Neural cell (in vitro differentiated cells): ENCODE measurements at regions not wholly inside any gene's neighbourhood (a gene's known extent, or its start where the extent isn't known, plus 50 kb on each side); places are given as distances from the start of the nearest gene placed in this dataset.

Experiments used
- POLR2AphosphoS5 ChIP-seq: IDR thresholded peaks from 2 replicates; pipeline ENCODE4 v1.6.1; 2012
- TF ChIP-seq, protein P1 (sequence below): IDR thresholded peaks from 2 replicates; pipeline ENCODE4 v1.6.1; 2012; ENCODE audit warnings: borderline replicate concordance
- TF ChIP-seq, protein P2 (sequence below): fragments of 450-650 bp; IDR thresholded peaks from 2 replicates; pipeline ENCODE4 v1.5.1; 2014; ENCODE audit warnings: antibody characterized with exemption, mild to moderate bottlenecking, moderate library complexity; ENCODE audit not compliant: poor library complexity, severe bottlenecking

DNA sequence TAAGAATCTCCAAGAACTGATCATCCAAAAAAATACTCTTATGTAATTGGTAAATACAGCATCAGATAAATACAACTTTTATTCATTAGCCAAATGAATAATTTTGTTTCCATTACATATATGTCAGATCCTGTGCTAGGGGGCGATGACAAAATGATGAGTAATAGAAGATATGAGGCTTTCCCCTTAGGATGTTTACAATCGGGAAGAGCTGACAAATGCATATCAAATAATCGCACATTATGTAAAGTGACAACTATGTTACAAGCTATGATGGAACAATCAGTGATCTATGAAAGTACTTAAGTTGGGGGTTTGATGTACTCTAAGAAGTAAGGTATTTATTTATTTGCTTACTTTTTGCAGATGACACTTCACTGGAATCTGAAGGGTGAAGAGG is 465.6 kb upstream of the VSTM2A start:
- TF ChIP-seq, protein P1, sequence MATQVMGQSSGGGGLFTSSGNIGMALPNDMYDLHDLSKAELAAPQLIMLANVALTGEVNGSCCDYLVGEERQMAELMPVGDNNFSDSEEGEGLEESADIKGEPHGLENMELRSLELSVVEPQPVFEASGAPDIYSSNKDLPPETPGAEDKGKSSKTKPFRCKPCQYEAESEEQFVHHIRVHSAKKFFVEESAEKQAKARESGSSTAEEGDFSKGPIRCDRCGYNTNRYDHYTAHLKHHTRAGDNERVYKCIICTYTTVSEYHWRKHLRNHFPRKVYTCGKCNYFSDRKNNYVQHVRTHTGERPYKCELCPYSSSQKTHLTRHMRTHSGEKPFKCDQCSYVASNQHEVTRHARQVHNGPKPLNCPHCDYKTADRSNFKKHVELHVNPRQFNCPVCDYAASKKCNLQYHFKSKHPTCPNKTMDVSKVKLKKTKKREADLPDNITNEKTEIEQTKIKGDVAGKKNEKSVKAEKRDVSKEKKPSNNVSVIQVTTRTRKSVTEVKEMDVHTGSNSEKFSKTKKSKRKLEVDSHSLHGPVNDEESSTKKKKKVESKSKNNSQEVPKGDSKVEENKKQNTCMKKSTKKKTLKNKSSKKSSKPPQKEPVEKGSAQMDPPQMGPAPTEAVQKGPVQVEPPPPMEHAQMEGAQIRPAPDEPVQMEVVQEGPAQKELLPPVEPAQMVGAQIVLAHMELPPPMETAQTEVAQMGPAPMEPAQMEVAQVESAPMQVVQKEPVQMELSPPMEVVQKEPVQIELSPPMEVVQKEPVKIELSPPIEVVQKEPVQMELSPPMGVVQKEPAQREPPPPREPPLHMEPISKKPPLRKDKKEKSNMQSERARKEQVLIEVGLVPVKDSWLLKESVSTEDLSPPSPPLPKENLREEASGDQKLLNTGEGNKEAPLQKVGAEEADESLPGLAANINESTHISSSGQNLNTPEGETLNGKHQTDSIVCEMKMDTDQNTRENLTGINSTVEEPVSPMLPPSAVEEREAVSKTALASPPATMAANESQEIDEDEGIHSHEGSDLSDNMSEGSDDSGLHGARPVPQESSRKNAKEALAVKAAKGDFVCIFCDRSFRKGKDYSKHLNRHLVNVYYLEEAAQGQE = no peak
- TF ChIP-seq, protein P2, sequence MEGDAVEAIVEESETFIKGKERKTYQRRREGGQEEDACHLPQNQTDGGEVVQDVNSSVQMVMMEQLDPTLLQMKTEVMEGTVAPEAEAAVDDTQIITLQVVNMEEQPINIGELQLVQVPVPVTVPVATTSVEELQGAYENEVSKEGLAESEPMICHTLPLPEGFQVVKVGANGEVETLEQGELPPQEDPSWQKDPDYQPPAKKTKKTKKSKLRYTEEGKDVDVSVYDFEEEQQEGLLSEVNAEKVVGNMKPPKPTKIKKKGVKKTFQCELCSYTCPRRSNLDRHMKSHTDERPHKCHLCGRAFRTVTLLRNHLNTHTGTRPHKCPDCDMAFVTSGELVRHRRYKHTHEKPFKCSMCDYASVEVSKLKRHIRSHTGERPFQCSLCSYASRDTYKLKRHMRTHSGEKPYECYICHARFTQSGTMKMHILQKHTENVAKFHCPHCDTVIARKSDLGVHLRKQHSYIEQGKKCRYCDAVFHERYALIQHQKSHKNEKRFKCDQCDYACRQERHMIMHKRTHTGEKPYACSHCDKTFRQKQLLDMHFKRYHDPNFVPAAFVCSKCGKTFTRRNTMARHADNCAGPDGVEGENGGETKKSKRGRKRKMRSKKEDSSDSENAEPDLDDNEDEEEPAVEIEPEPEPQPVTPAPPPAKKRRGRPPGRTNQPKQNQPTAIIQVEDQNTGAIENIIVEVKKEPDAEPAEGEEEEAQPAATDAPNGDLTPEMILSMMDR = no peak
- TF ChIP-seq POLR2AphosphoS5 = no peak
